ENCODE measurements at regions not wholly inside any gene's neighbourhood (a gene's known extent, or its start where the extent isn't known, plus 50 kb on each side); places are given as distances from the start of the nearest gene placed in this dataset.

GRCh38 chr4:152107736-152108500 is 347.1 kb upstream of the GATB start:
- ChIA-PET POLR2A (no interaction called here), CTCF (no interaction called here)
- Histone ChIP-seq H3K4me3 (ENCODE audit: low read depth, low read length) (no peak overlapping the region), H3K27me3 (replicated peaks; ENCODE audit: control insufficient read depth, insufficient read depth, low read length) (no peaks in the 10 kb centered on the region), H3K9me3 (no peaks in the 10 kb centered on the region), H3K36me3 (ENCODE audit: control insufficient read depth, insufficient read depth, low read length) (no peaks in the 10 kb centered on the region; the same call in 1 of the 2 replicates), H3K4me1 (peaks cover 32% of the 10 kb centered on the region)
- BruUV-seq (replicated peaks) = no TSS peak
- Mint-ChIP-seq H3K4me1 (ENCODE audit: low read depth, unreplicated experiment) (peaks cover 18% of the 10 kb centered on the region), H3K9me3 (ENCODE audit: unreplicated experiment) (no peaks in the 10 kb centered on the region), H3K27me3 (ENCODE audit: insufficient read depth, unreplicated experiment) (no peaks in the 10 kb centered on the region), H3K4me3 (ENCODE audit: unreplicated experiment) (no peak overlapping the region), H3K27ac (ENCODE audit: unreplicated experiment) (no peak overlapping the region), H3K36me3 (ENCODE audit: insufficient read depth, unreplicated experiment) (no peaks in the 10 kb centered on the region)
- no peak for TF ChIP-seq CTCF (IDR thresholded peaks at IDR 0.05; ENCODE audit: insufficient read depth in 1 of 2, low read depth in 1 of 2, low read length in 1 of 2, severe bottlenecking in 1 of 2, unreplicated experiment in 1 of 2)
- no peak for DNase-seq
- intact Hi-C loops (cut with micrococcal nuclease; ENCODE audit: unreplicated experiment) = loop anchor here (10.0 kb wide), 1 partner anchor 237 kb away; no protein-coding TSS in a partner anchor

DNA sequence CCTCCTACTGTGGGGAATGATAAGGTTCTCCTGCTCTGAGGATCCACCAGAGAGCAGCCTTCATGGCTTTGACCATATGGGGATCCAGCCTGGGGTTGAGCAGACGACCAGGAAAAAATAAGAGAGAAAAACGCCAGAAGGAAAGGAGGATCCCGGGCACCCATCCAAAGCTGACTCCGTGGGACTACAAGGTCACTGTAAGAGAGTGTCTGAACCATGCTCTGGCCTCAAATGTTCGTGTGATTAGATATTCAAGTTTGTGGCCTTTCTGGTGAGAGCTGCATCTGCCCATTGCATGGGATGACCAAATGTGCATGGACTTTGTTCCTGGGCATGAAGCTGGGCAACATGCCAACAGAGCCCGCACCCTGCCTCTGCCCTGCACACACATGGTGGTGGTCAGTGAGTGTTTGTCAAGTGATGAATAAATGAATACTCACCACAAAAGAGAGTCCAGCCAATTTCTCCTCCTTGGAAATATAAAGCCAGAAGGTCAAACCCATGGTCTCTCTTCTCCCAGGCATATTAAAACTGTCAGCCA is 346.0 kb upstream of the GATB start:
- Histone ChIP-seq H3K9me3 (no peaks in the 10 kb centered on the region), H3K36me3 (ENCODE audit: control insufficient read depth, insufficient read depth, low read length) (no peaks in the 10 kb centered on the region; the same call in 1 of the 2 replicates), H3K4me1 (peaks cover 42% of the 10 kb centered on the region), H3K4me3 (ENCODE audit: low read depth, low read length) (no peak overlapping the region), H3K27me3 (replicated peaks; ENCODE audit: control insufficient read depth, insufficient read depth, low read length) (no peaks in the 10 kb centered on the region)
- CTCF ChIA-PET = no interaction called here
- POLR2A ChIA-PET = no interaction called here
- DNase-seq = no peak
- no TSS peak for BruUV-seq (replicated peaks)
- H3K27me3 Mint-ChIP-seq (ENCODE audit: insufficient read depth, unreplicated experiment) = no peaks in the 10 kb centered on the region
- H3K9me3 Mint-ChIP-seq (ENCODE audit: unreplicated experiment) = no peaks in the 10 kb centered on the region
- no peak overlapping the region for H3K27ac Mint-ChIP-seq (ENCODE audit: unreplicated experiment)
- intact Hi-C loops (cut with micrococcal nuclease; ENCODE audit: unreplicated experiment) = loop anchor here (10.0 kb wide), 1 partner anchor 238 kb away; no protein-coding TSS in a partner anchor
- TF ChIP-seq CTCF (IDR thresholded peaks at IDR 0.05; ENCODE audit: insufficient read depth in 1 of 2, low read depth in 1 of 2, low read length in 1 of 2, severe bottlenecking in 1 of 2, unreplicated experiment in 1 of 2) = no peak
- H3K4me1 Mint-ChIP-seq (ENCODE audit: low read depth, unreplicated experiment) = peaks cover 24% of the 10 kb centered on the region
- no peaks in the 10 kb centered on the region for H3K36me3 Mint-ChIP-seq (ENCODE audit: insufficient read depth, unreplicated experiment)
- H3K4me3 Mint-ChIP-seq (ENCODE audit: unreplicated experiment) = no peak overlapping the region

DNA sequence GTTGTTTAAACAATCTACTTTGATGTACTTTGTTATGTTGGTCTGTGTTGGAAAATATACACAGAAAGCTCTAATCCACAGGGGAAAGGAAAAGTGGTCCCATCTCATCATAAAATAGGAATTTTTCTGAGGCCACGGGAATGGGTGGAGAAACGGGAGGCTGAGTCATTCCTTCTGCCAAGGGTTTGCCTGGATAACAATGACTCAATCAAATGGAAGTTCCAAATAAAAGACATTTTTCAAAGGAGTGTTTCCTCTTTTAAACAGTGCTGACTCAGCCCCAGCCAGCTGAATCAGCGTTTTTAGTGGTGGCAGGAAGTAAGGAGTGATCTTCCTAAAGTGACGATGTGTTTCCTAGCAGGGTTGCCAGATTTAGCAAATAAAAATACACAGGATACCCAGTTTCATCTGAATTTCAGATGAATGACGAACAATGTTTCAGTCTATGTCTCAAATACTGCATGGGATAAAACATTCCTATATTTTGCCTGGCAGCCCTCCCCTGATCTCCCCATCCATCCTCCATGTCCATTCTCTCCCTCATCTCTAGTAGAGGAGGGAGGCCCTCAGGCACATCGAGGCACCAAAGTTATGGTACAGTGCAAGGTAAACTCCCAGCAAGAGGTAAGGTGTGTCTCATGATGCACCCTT is 345.4 kb upstream of the GATB start:
- CTCF ChIA-PET = no interaction called here
- Histone ChIP-seq H3K4me1 (peaks cover 48% of the 10 kb centered on the region), H3K4me3 (ENCODE audit: low read depth, low read length) (no peak overlapping the region), H3K36me3 (ENCODE audit: control insufficient read depth, insufficient read depth, low read length) (no peaks in the 10 kb centered on the region; the same call in 1 of the 2 replicates), H3K9me3 (no peaks in the 10 kb centered on the region), H3K27me3 (replicated peaks; ENCODE audit: control insufficient read depth, insufficient read depth, low read length) (no peaks in the 10 kb centered on the region)
- POLR2A ChIA-PET = no interaction called here
- BruUV-seq (replicated peaks) = no TSS peak
- no peaks in the 10 kb centered on the region for H3K27me3 Mint-ChIP-seq (ENCODE audit: insufficient read depth, unreplicated experiment)
- no peaks in the 10 kb centered on the region for H3K9me3 Mint-ChIP-seq (ENCODE audit: unreplicated experiment)
- TF ChIP-seq CTCF (IDR thresholded peaks at IDR 0.05; ENCODE audit: insufficient read depth in 1 of 2, low read depth in 1 of 2, low read length in 1 of 2, severe bottlenecking in 1 of 2, unreplicated experiment in 1 of 2) = no peak
- peak; percentile 13 to 51 for DNase-seq
- no peaks in the 10 kb centered on the region for H3K36me3 Mint-ChIP-seq (ENCODE audit: insufficient read depth, unreplicated experiment)
- H3K4me1 Mint-ChIP-seq (ENCODE audit: low read depth, unreplicated experiment) = peaks cover 30% of the 10 kb centered on the region
- H3K27ac Mint-ChIP-seq (ENCODE audit: unreplicated experiment) = no peak overlapping the region
- H3K4me3 Mint-ChIP-seq (ENCODE audit: unreplicated experiment) = no peak overlapping the region
- intact Hi-C loops (cut with micrococcal nuclease; ENCODE audit: unreplicated experiment) = loop anchor here (10.0 kb wide), 1 partner anchor 239 kb away; no protein-coding TSS in a partner anchor

Measured in Caco-2 (cell line).